ENCODE measurements at regions not wholly inside any gene's neighbourhood (a gene's known extent, or its start where the extent isn't known, plus 50 kb on each side); places are given as distances from the start of the nearest gene placed in this dataset.

DNA sequence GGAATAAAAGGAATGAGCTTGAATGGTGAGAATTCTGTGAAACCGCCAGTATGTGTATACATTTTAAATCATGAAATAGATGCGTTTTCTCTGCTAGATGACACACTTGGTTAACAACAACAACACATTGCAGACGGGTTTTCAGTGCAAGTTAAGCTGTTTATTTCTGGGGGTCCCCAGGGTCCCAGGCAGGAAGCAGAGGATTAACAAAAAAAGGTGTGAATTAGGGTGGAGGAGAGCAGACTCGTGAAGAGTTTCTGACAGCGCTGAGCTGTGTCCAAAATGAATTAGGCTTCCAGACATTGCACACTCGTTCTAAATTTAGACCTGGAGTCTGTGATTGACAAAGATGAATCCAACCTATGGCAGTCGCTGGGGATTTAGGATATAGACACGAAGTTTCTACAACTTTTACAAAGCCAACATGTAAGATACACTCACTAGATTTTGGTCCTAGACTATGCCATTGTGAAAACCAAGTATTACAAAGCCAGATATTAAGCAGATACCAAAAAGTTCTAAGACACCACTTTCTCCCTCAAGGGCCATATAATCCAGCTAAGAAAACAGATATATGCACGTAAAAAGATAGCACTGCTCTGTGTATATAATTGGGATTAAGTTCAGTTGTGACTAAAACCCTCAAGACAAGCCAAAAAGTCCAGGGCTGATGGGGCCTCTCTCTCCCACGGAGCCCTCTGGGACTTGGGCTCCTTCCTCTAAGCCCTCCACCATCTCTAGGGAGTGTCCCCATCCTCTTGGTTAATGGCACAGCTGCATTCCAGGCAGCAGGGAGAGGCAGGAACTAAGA is 120.2 kb downstream of the ACAA2 start:
- Histone ChIP-seq H4K91ac (replicated peaks; ENCODE audit: insufficient read length, low read length) (no peak overlapping the region), H2AFZ (ENCODE audit: low read length) (no peak overlapping the region), H3K27me3 (replicated peaks in 1 of 4; ENCODE audit: control insufficient read depth in 3 of 4, extremely low read depth in 1 of 4, insufficient read depth in 3 of 4, low read length in 3 of 4) (no peaks in the 10 kb centered on the region), H2BK12ac (ENCODE audit: low read depth, low read length) (no peak overlapping the region), H3K79me1 (ENCODE audit: low read depth, low read length) (no peaks in the 10 kb centered on the region), H3K79me2 (ENCODE audit: control insufficient read depth in 1 of 2, insufficient read depth in 2 of 2, low read length in 2 of 2) (no peaks in the 10 kb centered on the region), H3K36me3 (ENCODE audit: control insufficient read depth in 2 of 4, insufficient read depth in 4 of 4, low read length in 3 of 4) (no peaks in the 10 kb centered on the region), H2BK20ac (ENCODE audit: low read length) (no peak overlapping the region), H2AK5ac (ENCODE audit: low read depth, low read length) (no peak overlapping the region), H2BK120ac (replicated peaks; ENCODE audit: low read depth, low read length) (no peak overlapping the region), H4K20me1 (replicated peaks in 1 of 2; ENCODE audit: control insufficient read depth in 1 of 2, insufficient read depth in 2 of 2, low read length in 2 of 2) (no peaks in the 10 kb centered on the region), H3K23ac (ENCODE audit: insufficient read length) (no peak overlapping the region), H2BK15ac (ENCODE audit: low read length) (no peak overlapping the region), H3K27ac (ENCODE audit: low read depth, low read length) (no peak overlapping the region), H4K5ac (ENCODE audit: insufficient read length, low read depth, low read length) (no peak overlapping the region), H3K4me2 (ENCODE audit: insufficient read depth in 1 of 2, low read depth in 2 of 2, low read length in 2 of 2) (no peak overlapping the region), H3K9me3 (ENCODE audit: insufficient read depth in 2 of 2, low read depth in 1 of 2, low read length in 1 of 2) (no peaks in the 10 kb centered on the region), H3K56ac (replicated peaks; ENCODE audit: insufficient read length, low read depth, low read length) (no peak overlapping the region), H3K9ac (replicated peaks in 1 of 4; ENCODE audit: extremely low read depth in 1 of 4, low read depth in 3 of 4, low read length in 3 of 4) (no peak overlapping the region), H3K4me3 (ENCODE audit: extremely low read depth in 1 of 4, insufficient read depth in 2 of 4, low read depth in 3 of 4, low read length in 4 of 4) (no peak overlapping the region), H3K4ac (replicated peaks; ENCODE audit: insufficient read length, low read depth, low read length) (no peak overlapping the region), H4K8ac (ENCODE audit: extremely low read depth, insufficient read depth, low read length) (no peak overlapping the region), H3K23me2 (ENCODE audit: low read depth, low read length) (no peaks in the 10 kb centered on the region), H3K14ac (ENCODE audit: insufficient read length) (no peak overlapping the region), H2BK5ac (ENCODE audit: low read depth, low read length) (no peak overlapping the region), H3K18ac (ENCODE audit: extremely low read depth, low read length) (no peak overlapping the region), H3K4me1 (replicated peaks in 1 of 4; ENCODE audit: control insufficient read depth in 3 of 4, insufficient read depth in 4 of 4, low read length in 3 of 4) (peaks cover 5 to 6% (median 5%) of the 10 kb centered on the region in 4 experiments; a peak in 6 of 7 replicates)
- POLR2A ChIA-PET (ENCODE audit: partially characterized antibody), result interaction anchor here (0.7 kb wide), 1 partner anchor 79 kb away, joined by 3 read pairs; no protein-coding TSS in a partner anchor
- no peak for FAIRE-seq
- 85% methylated on average over 10 of the region's 10 CpGs; no CpG with 5 or more reads in 1 of the 2 experiments for WGBS, 2 experiments (ENCODE audit: extremely low coverage in 1 of 2, insufficient coverage in 1 of 2, insufficient read length in 1 of 2, insufficient replicate concordance in 2 of 2, low coverage in 1 of 2, low lambda C conversion rate in 2 of 2, missing lambda C conversion rate in 1 of 2)
- no peak for DNase-seq (ENCODE audit: low read depth in 1 of 2, low spot score in 2 of 2)
- CTCF ChIA-PET (ENCODE audit: partially characterized antibody), result interaction anchor here (0.6 kb wide), 2 partner anchors 134 to 183 kb away, joined by 3 read pairs; no protein-coding TSS in a partner anchor
- no peak for TF ChIP-seq SP1 (IDR thresholded peaks at IDR 0.05; ENCODE audit: low read depth, low read length)
- no peak for TF ChIP-seq CHD1 (IDR thresholded peaks at IDR 0.05; ENCODE audit: low read depth, low read length)
- no peak for TF ChIP-seq BCL11A (IDR thresholded peaks at IDR 0.05; ENCODE audit: low read depth in 2 of 2, low read length in 2 of 2)
- TF ChIP-seq BACH1 (IDR thresholded peaks at IDR 0.05; ENCODE audit: low read length), result no peak
- TF ChIP-seq KDM5A (IDR thresholded peaks at IDR 0.05; ENCODE audit: low read length), result no peak

All from H1 (cell line).